ENCODE measurements at regions not wholly inside any gene's neighbourhood (a gene's known extent, or its start where the extent isn't known, plus 50 kb on each side); places are given as distances from the start of the nearest gene placed in this dataset.

DNA sequence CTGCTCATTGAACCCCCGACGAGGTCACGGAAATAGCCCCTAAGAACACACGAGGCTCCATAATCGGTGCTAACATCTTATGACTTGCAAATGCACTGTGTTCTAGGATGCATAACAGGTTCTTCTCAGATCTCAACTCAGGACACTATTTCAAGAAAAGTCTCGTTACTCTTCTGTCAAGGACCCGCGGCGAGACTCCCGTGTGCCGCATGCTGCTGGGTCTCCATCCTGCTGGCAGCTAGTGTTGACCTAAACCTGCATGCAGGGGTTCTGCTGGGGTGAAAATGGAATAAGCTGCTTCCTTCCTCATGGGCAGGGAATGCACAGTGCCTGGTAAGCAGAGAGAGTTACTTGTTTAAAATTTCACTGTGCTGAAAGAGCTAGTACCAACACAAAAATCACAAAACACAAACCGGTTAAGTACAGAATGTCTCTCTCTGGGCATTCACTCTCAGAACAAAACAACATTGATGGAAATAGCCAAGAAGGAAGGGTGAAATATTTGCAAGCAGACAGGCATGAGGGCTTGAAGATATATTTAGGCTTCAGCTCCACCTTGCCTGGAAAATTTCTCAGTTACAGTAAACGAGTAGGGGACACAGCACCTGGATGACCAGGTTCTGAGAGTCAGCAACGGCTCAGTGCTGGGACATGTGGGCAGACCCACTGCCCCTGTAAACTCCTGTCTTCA is 416.5 kb downstream of the GADD45G start:
- no peak for TF ChIP-seq POLR2A (IDR thresholded peaks at IDR 0.05; ENCODE audit: extremely low read depth, insufficient read length)
- no peak for TF ChIP-seq CTCF (IDR thresholded peaks at IDR 0.05; ENCODE audit: low read depth, low read length)
